ENCODE measurements at regions not wholly inside any gene's neighbourhood (a gene's known extent, or its start where the extent isn't known, plus 50 kb on each side); places are given as distances from the start of the nearest gene placed in this dataset.

- DNase-seq: no peak
These were observed 85.8 kb upstream of the NELL2 start for GRCh38 chr12:44961887-44962286.

DNA sequence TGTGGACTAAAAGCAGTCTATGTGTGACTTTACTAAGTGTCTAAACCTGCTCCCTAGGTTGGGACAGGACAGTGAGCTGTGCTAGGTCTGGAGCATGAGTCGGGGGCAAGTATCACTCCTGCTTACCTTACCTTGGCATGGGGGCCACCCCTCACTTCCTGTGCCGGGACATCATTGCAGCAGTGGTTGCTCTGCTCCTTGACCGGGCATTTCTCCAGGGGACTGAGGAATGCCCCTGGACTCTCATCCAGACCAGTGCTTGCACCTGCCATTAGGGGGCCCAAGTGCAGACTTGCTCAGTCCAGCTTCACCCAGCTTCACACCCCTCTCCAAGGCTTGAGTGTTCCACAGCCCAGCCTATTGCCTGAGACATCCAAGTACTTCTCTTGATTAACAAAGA, 84.7 kb upstream of the NELL2 start:
- no peak for DNase-seq

DNA sequence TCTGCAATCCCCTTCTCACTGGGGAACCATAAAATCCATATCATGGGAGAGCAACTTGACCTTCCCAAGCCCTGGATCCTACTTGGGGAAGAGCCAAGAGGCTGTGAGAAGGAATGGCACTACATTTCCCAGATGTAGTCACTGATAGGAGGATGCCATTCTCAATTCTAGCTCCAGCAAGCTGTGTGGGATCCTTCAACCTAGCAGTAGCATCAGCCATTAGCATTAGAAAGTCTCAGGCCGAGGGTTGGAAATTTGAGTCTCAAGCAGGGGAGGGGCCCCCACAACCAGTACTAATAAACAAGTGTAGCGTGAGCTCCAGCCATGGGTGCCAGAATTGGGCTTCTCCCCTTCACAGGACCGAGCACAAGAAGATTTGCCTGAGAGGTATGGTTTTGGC, 84.3 kb upstream of the NELL2 start:
- DNase-seq: no peak

GRCh38 chr12:44947163-44947562, 71.0 kb upstream of the NELL2 start:
- DNase-seq: no peak

GRCh38 chr12:44942714-44943113, 66.6 kb upstream of the NELL2 start:
- DNase-seq: no peak

DNA sequence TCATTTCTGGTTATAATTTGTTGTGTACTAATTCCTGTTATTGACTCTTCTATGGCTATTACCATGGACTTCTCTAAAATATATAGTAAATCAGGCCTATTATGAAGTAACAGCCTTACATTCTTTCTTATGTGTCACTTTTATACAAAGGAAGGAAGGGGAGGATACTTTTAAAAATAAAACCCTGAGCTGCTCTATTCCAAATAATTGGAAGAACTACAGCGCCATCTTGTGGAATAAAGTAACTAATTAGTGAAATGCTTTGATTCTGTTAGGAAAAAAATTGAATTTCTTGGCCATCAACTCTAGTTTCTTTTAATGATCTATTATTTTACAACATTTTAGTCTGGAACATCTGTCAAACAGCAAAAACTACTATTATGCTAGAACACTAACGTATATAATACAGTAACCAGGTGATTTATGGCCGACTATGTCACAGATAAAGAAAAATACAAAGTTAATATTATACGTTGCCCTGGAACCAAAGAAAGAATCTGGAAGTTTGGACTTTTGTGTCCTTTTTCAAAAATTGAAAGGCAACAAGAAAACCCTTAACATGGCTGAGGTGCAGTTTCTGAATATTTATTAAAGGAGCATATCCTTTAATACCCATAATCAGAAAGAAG, 55.0 kb upstream of the NELL2 start:
- DNase-seq: peak; percentile 73

GRCh38 chr12:44929236-44929885, 53.2 kb upstream of the NELL2 start:
- DNase-seq: peak; percentile 41
